HCT116 (cell line): ENCODE measurements at regions not wholly inside any gene's neighbourhood (a gene's known extent, or its start where the extent isn't known, plus 50 kb on each side); places are given as distances from the start of the nearest gene placed in this dataset.

Source experiments
- ATAC-seq: fragments of 200-7000 bp; cut with Tn5 transposase; 2 replicates; pipeline ENCODE4 v1.9.1; 2020; ENCODE audit warnings: mild to moderate bottlenecking, moderate library complexity
- BruUV-seq: library from RNA; stranded (reverse); fragments of 400-500 nt; replicated peaks from 2 replicates; lab custom pipeline; 2021; lab: Mats Ljungman, UMichigan
- CTCF ChIA-PET: fragments of 300-600 bp; sonication (Branson Sonifier 250); formaldehyde crosslinking; loops from one replicate; lab custom pipeline; 2021; ENCODE audit warnings: antibody characterized with exemption; lab: Charles Lee
- POLR2A ChIA-PET: fragments of 300-600, 350-600 bp; sonication (Branson Sonifier 250); formaldehyde crosslinking; loops from one replicate; lab custom pipeline; 2021; ENCODE audit warnings: antibody characterized with exemption; lab: Charles Lee
- RAD21 ChIA-PET, 2 experiments: fragments of 300-600 bp; sonication (Branson Sonifier 250); formaldehyde crosslinking; loops; one replicate each; lab custom pipeline; 2023; ENCODE audit warnings: low total read pairs in 2 of 2; ENCODE audit not compliant: uncharacterized antibody in 2 of 2, unreplicated experiment in 2 of 2, low non-redundant PET in 1 of 2; lab: Charles Lee
- DNase-seq: peaks from one replicate; pipeline ENCODE4 v3.0.0-alpha.2; 2010; ENCODE audit warnings: low read depth, low spot score
- H2AFZ ChIP-seq: fragments of 200-600 bp; shearing (Covaris generic), sonication (generic); 2 replicates; pipeline ENCODE4 v1.6.1; 2017; ENCODE audit warnings: low read depth, mixed run types, mixed read lengths, antibody characterized with exemption, low read length; ENCODE audit not compliant: poor library complexity, severe bottlenecking
- H3K27ac ChIP-seq: 2 replicates; pipeline ENCODE4 v1.5.1; 2012; ENCODE audit warnings: low read depth, low read length
- H3K27me3 ChIP-seq: fragments of 200-600 bp; sonication (generic); 2 replicates; pipeline ENCODE4 v1.6.1; 2016; ENCODE audit warnings: mixed run types, low read length, mixed read lengths; ENCODE audit not compliant: insufficient read depth
- H3K36me3 ChIP-seq, 2 experiments: fragments of 200-500 bp in 1 of 2; fragments of 200-600 bp in 1 of 2; sonication (Bioruptor generic) in 1 of 2; sonication (generic) in 1 of 2; 2 replicates each; pipeline versions ENCODE4 v1.5.1 to v1.6.1; 2014 to 2016; ENCODE audit warnings: low read length in 2 of 2, inconsistent platforms in 1 of 2, mixed read lengths in 1 of 2, mixed run types in 1 of 2; ENCODE audit not compliant: insufficient read depth in 2 of 2, control insufficient read depth in 1 of 2
- H3K4me1 ChIP-seq, 2 experiments: fragments of 200-600 bp in 1 of 2; sonication (generic) in 1 of 2; 2 replicates each; pipeline versions ENCODE4 v1.5.1 to v1.6.1; 2012 to 2017; ENCODE audit warnings: low read length in 2 of 2, inconsistent platforms in 1 of 2, mild to moderate bottlenecking in 1 of 2, mixed read lengths in 1 of 2, mixed run types in 1 of 2, moderate library complexity in 1 of 2; ENCODE audit not compliant: insufficient read depth in 2 of 2, control insufficient read depth in 1 of 2
- H3K4me2 ChIP-seq: fragments of 200-600 bp; sonication (generic); 2 replicates; pipeline ENCODE4 v1.6.1; 2017; ENCODE audit warnings: mixed run types, low read length, mixed read lengths
- H3K4me3 ChIP-seq, 2 experiments: fragments of 200-600 bp in 1 of 2; sonication (generic) in 1 of 2; replicated peaks in 1 of 2; 2 replicates each; pipeline ENCODE4 v1.5.1; 2011 to 2016; ENCODE audit warnings: low read length in 2 of 2, control low read depth in 1 of 2, low read depth in 1 of 2, mild to moderate bottlenecking in 1 of 2, mixed read lengths in 1 of 2, mixed run types in 1 of 2
- H3K79me2 ChIP-seq: fragments of 200-600 bp; sonication (generic); 2 replicates; pipeline ENCODE4 v1.6.1; 2017; ENCODE audit warnings: mild to moderate bottlenecking, mixed run types, low read length, moderate library complexity, mixed read lengths; ENCODE audit not compliant: insufficient read depth
- H3K9ac ChIP-seq: fragments of 200-600 bp; sonication (generic); 2 replicates; pipeline ENCODE4 v1.6.1; 2016; ENCODE audit warnings: low read length, mixed read lengths
- H3K9me2 ChIP-seq: fragments of 200-600 bp; sonication (generic), shearing (Covaris generic); 2 replicates; pipeline ENCODE4 v1.6.1; 2017; ENCODE audit warnings: mixed run types, mild to moderate bottlenecking, moderate library complexity; ENCODE audit not compliant: insufficient read depth
- H3K9me3 ChIP-seq, 2 experiments: fragments of 200-500 bp in 1 of 2; fragments of 200-600 bp in 1 of 2; sonication (Bioruptor generic) in 1 of 2; sonication (generic) in 1 of 2; 2 replicates each; pipeline ENCODE4 v1.6.1; 2014 to 2017; ENCODE audit warnings: low read length in 2 of 2, mixed read lengths in 2 of 2, inconsistent platforms in 1 of 2, low read depth in 1 of 2, mild to moderate bottlenecking in 1 of 2, mixed run types in 1 of 2, moderate library complexity in 1 of 2; ENCODE audit not compliant: control insufficient read depth in 1 of 2, insufficient read depth in 1 of 2
- H4K20me1 ChIP-seq: fragments of 200-600 bp; sonication (generic), shearing (Covaris generic); 2 replicates; pipeline ENCODE4 v1.6.1; 2017; ENCODE audit warnings: mixed run types, mild to moderate bottlenecking, moderate library complexity; ENCODE audit not compliant: insufficient read depth
- JUND ChIP-seq: IDR thresholded peaks from 2 replicates; pipeline ENCODE4 v1.6.1; 2012
- intact Hi-C: fragments of 100-400 bp; cut with micrococcal nuclease; formaldehyde crosslinking; loops from 2 replicates; pipeline ENCODE4 v1.10.0; 2022
- TF ChIP-seq, protein P1 (sequence below), 3 experiments: fragments of 200-600 bp in 1 of 3; sonication (generic) in 1 of 3; IDR thresholded peaks in 2 of 3; conservative IDR thresholded peaks in 1 of 3; 2 replicates each; pipeline ENCODE4 v1.5.1; 2012 to 2017; ENCODE audit warnings: low read depth in 2 of 3, low read length in 2 of 3, antibody characterized with exemption in 1 of 3, borderline replicate concordance in 1 of 3, control low read depth in 1 of 3, mild to moderate bottlenecking in 1 of 3, mixed read lengths in 1 of 3, mixed run types in 1 of 3, moderate library complexity in 1 of 3; ENCODE audit not compliant: insufficient read depth in 1 of 3
- TF ChIP-seq, protein P2 (sequence below): IDR thresholded peaks from 2 replicates; pipeline ENCODE4 v1.6.1; 2012; ENCODE audit warnings: low read depth

DNA sequence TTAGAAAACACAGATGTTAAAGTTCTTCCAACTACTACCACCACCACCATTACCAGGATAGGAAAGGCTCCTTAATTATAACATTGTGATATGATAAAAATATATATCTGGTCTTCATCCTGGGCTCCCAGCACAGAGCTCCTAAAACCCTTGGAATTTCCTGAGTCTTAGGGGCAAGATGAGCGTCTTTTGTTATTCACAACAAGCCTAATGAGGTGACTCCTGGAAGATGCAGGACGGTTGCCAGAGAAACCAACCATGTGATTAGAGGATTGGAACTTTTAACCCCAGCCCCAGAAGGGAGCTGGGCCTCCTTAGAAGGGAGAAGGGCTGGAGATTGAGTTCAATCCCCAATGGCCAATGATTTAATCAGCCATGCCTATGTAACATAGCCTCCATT lies 148.0 kb upstream of the ADRA1B start (continued):
- TF ChIP-seq, protein P1, sequence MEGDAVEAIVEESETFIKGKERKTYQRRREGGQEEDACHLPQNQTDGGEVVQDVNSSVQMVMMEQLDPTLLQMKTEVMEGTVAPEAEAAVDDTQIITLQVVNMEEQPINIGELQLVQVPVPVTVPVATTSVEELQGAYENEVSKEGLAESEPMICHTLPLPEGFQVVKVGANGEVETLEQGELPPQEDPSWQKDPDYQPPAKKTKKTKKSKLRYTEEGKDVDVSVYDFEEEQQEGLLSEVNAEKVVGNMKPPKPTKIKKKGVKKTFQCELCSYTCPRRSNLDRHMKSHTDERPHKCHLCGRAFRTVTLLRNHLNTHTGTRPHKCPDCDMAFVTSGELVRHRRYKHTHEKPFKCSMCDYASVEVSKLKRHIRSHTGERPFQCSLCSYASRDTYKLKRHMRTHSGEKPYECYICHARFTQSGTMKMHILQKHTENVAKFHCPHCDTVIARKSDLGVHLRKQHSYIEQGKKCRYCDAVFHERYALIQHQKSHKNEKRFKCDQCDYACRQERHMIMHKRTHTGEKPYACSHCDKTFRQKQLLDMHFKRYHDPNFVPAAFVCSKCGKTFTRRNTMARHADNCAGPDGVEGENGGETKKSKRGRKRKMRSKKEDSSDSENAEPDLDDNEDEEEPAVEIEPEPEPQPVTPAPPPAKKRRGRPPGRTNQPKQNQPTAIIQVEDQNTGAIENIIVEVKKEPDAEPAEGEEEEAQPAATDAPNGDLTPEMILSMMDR (IDR thresholded peaks at IDR 0.05 in 2 of 3, conservative IDR thresholded peaks at IDR 0.05 in 1 of 3; ENCODE audit: borderline replicate concordance in 1 of 3, insufficient read depth in 1 of 3, low read depth in 2 of 3, low read length in 2 of 3): no peak
- no peak for TF ChIP-seq JUND

DNA sequence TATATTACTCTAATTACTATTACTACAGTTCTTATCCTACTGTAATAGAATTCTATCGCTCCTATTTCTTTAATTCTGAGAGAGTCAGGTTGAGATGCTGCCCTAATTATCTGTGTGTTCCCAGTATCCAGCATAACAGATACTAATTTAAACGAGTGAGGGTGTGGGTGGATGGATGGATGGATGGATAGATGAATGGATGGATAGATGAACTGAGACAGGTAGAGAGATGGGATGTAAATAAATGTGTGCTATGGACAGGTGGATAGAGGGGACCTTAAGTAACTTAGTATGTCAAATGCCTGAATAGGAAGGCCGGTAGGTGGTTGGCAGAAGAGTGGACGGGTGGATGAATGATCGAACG lies 143.6 kb upstream of the ADRA1B start:
- intact Hi-C loops: loop anchor here (10.0 kb wide), 2 partner anchors 212 to 328 kb away; no protein-coding TSS in a partner anchor
- H3K4me2 ChIP-seq: peak overlapping the region; percentile 90
- H2AFZ ChIP-seq: peak overlapping the region; percentile 84
- no peaks in the 10 kb centered on the region for H4K20me1 ChIP-seq
- peak; percentile 30 for ATAC-seq
- POLR2A ChIA-PET: no interaction called here
- TF ChIP-seq, protein P2, sequence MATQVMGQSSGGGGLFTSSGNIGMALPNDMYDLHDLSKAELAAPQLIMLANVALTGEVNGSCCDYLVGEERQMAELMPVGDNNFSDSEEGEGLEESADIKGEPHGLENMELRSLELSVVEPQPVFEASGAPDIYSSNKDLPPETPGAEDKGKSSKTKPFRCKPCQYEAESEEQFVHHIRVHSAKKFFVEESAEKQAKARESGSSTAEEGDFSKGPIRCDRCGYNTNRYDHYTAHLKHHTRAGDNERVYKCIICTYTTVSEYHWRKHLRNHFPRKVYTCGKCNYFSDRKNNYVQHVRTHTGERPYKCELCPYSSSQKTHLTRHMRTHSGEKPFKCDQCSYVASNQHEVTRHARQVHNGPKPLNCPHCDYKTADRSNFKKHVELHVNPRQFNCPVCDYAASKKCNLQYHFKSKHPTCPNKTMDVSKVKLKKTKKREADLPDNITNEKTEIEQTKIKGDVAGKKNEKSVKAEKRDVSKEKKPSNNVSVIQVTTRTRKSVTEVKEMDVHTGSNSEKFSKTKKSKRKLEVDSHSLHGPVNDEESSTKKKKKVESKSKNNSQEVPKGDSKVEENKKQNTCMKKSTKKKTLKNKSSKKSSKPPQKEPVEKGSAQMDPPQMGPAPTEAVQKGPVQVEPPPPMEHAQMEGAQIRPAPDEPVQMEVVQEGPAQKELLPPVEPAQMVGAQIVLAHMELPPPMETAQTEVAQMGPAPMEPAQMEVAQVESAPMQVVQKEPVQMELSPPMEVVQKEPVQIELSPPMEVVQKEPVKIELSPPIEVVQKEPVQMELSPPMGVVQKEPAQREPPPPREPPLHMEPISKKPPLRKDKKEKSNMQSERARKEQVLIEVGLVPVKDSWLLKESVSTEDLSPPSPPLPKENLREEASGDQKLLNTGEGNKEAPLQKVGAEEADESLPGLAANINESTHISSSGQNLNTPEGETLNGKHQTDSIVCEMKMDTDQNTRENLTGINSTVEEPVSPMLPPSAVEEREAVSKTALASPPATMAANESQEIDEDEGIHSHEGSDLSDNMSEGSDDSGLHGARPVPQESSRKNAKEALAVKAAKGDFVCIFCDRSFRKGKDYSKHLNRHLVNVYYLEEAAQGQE: no peak
- TF ChIP-seq, all 23 proteins: peak for 0
- Histone ChIP-seq H3K27ac (peak overlapping the region; percentile 56; the same call in 1 of the 2 replicates), H3K27me3 (no peaks in the 10 kb centered on the region), H3K4me1 (peaks cover 9 to 28% of the 10 kb centered on the region in 2 experiments; a peak in 3 of 4 replicates), H3K9ac (peak overlapping the region; percentile 55), H3K9me3 (no peaks in the 10 kb centered on the region), H3K9me2 (0 out of 2 replicates have a peak, but pooled peaks cover 3% of the 10 kb centered on the region), H3K36me3 (no peaks in the 10 kb centered on the region), H3K79me2 (no peaks in the 10 kb centered on the region), H3K4me3 (peak overlapping the region; percentile 29 to 56)
- DNase-seq: no peak
- no TSS peak for BruUV-seq
- CTCF ChIA-PET: no interaction called here
- RAD21 ChIA-PET: no interaction called here
